Fibroblast of pulmonary artery (primary cell): ENCODE measurements at regions not wholly inside any gene's neighbourhood (a gene's known extent, or its start where the extent isn't known, plus 50 kb on each side); places are given as distances from the start of the nearest gene placed in this dataset.

Experiments used
- DNase-seq: peaks from one replicate; pipeline ENCODE4 v3.0.0-alpha.2; 2010; ENCODE audit warnings: low read depth
- H3K4me3 ChIP-seq: replicated peaks from 2 replicates; pipeline ENCODE4 v1.5.1; 2011; ENCODE audit warnings: low read depth, mild to moderate bottlenecking, control low read depth, low read length, moderate library complexity
- TF ChIP-seq, protein P1 (sequence below): IDR thresholded peaks from 2 replicates; pipeline ENCODE4 v1.5.1; 2011; ENCODE audit warnings: mild to moderate bottlenecking, control low read depth, low read length, inconsistent platforms; ENCODE audit errors: missing control alignments

DNA sequence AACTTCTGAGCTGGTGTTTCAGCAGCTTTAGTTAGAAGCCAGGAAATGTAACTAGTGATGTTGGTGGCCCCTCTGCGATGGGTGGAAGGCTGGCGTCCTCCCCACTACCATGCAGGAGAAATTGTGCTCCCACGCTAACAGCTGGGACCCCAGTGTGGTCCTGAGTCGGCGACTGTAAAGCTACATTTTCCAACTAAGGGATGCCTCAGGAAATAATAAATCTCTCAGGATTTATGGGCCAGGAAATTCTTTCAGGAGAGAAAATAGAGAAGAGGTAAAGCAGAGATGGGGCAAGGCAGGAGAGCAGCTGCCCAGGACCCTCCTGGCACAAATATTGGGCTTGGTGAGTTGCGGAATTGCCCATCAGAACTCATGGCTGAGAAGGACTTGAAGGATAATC is 186.9 kb downstream of the OPA1 start:
- TF ChIP-seq, protein P1, sequence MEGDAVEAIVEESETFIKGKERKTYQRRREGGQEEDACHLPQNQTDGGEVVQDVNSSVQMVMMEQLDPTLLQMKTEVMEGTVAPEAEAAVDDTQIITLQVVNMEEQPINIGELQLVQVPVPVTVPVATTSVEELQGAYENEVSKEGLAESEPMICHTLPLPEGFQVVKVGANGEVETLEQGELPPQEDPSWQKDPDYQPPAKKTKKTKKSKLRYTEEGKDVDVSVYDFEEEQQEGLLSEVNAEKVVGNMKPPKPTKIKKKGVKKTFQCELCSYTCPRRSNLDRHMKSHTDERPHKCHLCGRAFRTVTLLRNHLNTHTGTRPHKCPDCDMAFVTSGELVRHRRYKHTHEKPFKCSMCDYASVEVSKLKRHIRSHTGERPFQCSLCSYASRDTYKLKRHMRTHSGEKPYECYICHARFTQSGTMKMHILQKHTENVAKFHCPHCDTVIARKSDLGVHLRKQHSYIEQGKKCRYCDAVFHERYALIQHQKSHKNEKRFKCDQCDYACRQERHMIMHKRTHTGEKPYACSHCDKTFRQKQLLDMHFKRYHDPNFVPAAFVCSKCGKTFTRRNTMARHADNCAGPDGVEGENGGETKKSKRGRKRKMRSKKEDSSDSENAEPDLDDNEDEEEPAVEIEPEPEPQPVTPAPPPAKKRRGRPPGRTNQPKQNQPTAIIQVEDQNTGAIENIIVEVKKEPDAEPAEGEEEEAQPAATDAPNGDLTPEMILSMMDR, result no peak
- no peak overlapping the region for H3K4me3 ChIP-seq
- no peak for DNase-seq

DNA sequence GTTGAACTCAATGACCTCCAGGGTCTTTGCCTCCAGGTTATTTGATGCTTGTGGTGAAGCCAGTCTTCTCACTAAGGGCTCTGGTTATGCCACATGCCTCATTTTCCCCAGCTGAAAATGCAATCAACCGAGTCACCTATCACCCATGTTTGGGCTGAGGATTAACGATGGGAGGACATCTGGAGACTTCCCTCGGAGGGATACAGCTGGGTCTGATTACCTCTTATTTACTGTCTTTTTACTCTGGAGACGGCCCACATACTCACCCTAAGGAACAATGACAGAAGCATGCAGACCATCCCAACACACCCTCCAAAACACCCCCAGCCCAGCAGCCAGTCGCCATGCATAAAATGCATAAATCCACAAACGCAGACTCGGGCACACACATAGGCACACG is 187.4 kb downstream of the OPA1 start:
- DNase-seq, result no peak
- TF ChIP-seq, protein P1, result no peak
- H3K4me3 ChIP-seq, result no peak overlapping the region

DNA sequence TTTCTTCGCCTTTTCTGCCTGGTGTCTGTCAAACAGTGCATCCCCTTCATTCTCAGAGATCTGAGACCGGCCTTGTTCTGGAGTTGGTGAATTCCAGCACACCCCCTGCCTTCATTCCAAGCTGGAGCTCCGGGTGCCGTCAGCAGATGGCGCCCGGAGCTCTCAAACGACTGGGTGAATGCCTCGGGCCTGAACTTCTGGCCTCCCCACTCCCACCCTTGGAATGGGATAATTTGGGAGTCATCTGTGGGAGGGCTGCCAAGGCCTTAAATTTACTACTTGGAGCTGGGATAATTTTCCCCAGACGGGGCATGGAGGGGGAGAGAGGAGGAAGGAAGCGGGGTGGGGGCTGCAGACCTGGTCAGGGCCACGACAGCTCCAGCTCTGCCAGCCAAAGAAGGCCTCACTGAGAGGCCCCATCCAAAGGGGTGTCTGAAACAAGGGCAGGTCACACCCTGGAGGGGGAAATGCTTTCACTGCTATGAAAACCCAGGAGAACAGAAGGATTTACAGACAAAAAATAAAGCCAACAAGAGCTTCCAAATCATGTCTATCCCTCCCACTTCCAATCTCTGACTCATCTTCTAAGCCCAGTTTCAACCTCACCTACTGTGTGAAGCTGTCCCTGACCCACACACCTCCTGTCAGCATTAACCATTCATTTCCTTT is 187.9 kb downstream of the OPA1 start:
- TF ChIP-seq, protein P1, result peak; percentile 89
- no peak overlapping the region for H3K4me3 ChIP-seq
- peak; percentile 84 for DNase-seq

DNA sequence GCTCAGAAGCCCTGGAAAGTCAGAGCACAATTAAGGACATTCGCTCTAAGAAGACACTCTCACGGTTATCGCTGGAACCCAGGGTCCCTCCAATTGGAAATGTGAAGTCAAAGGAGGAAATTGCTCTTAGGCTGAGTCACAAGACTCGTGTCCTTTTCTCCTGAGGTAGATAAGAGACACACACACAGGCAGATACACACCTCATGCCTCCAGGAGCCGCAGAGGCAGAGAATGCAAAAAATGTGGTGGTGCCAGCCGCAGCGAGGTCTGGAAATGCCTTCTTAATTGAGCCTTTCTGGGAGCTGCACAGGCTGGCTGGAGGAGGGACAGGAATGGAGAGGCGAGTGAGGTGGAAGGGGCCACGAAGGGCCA is 189.3 kb downstream of the OPA1 start:
- TF ChIP-seq, protein P1, result no peak
- peak; percentile 7 for DNase-seq
- no peak overlapping the region for H3K4me3 ChIP-seq

DNA sequence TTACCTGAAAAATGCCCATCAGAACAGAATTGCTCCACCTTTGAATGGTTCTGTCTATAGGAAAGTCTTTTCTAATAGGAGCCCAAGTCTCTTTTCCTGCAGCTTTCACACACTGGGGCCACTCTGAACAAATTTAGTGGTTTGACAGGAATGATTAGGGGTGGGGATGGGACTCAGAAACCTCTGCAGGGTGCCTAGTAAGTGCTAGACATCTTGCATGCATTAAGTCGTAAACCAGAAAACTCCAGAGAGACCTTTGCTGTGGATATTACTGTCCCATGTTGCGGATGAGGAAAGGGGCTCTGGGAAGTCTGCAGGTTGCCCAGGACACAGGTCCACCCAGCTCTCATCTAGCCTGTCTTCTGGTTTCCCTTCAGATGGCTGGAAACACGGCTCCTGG is 189.7 kb downstream of the OPA1 start:
- DNase-seq, result no peak
- H3K4me3 ChIP-seq, result no peak overlapping the region
- TF ChIP-seq, protein P1, result no peak

DNA sequence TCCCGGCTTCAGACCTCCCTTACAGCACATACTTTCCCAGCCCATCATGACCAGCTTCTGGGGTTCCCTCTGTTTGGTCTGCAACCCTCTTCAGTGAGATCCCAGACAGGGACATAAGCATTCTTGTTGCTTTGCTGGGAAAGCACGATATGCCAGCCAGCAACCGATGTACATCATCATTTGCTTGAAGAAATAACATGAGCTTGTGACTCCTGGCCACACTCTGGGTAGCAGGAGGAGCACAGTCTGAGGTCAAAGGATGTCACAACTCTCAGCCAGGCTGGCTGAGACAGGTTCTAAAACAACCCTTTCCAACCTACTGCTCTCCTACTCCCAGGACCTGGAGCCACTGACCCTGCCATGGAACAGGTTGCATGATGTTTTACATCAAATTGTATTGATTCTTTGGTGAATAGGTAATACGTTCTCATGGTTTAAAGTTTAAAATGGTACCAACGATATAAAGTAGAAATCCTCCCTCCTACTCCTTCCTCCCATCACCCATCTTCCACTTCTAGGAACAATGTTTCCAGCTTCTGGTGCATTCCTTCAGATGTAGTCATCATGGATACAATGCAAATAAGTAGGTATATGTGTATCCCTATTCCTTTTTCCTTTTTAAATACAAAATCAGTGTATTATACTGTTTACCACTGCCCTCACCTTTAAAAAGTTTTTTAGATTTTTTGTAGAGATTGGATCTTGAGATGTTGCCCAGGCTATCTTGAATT is 190.3 kb downstream of the OPA1 start:
- H3K4me3 ChIP-seq, result no peak overlapping the region
- TF ChIP-seq, protein P1, result no peak
- peak; percentile 60 for DNase-seq
